CD14-positive monocyte (primary cell): ENCODE measurements at regions not wholly inside any gene's neighbourhood (a gene's known extent, or its start where the extent isn't known, plus 50 kb on each side); places are given as distances from the start of the nearest gene placed in this dataset.

Experiments
- DNase-seq, 3 donors: peaks; one replicate each; pipeline ENCODE4 v3.0.0-alpha.2; 2011 to 2022
- H2AFZ ChIP-seq: 2 replicates; pipeline ENCODE4 v1.6.0; 2012; ENCODE audit warnings: mild to moderate bottlenecking, low read depth, low read length, inconsistent platforms; ENCODE audit not compliant: insufficient read depth, poor library complexity, severe bottlenecking
- H3K27ac ChIP-seq, 2 donors: 1 replicate in 1 of 2; 2 replicates in 1 of 2; pipeline ENCODE4 v1.5.1; 2012 to 2013; ENCODE audit warnings: low read length in 2 of 2, control low read depth in 1 of 2, inconsistent platforms in 1 of 2, low read depth in 1 of 2, mild to moderate bottlenecking in 1 of 2
- H3K27me3 ChIP-seq, 2 donors: one replicate each; pipeline versions ENCODE4 v1.6.0 to v1.6.1; 2011 to 2013; ENCODE audit warnings: low read length in 2 of 2; ENCODE audit not compliant: control insufficient read depth in 2 of 2, insufficient read depth in 2 of 2
- H3K36me3 ChIP-seq, 2 donors: replicated peaks in 1 of 2; 1 replicate in 1 of 2; 2 replicates in 1 of 2; pipeline versions ENCODE4 v1.5.1 to v1.6.1; 2012 to 2013; ENCODE audit warnings: low read length in 2 of 2, control low read depth in 1 of 2, inconsistent platforms in 1 of 2, mild to moderate bottlenecking in 1 of 2; ENCODE audit not compliant: insufficient read depth in 2 of 2, control insufficient read depth in 1 of 2
- H3K4me1 ChIP-seq, 2 donors: 1 replicate in 1 of 2; 2 replicates in 1 of 2; pipeline versions ENCODE4 v1.5.1 to v1.6.1; 2012 to 2013; ENCODE audit warnings: low read length in 2 of 2, control low read depth in 1 of 2, inconsistent platforms in 1 of 2, mild to moderate bottlenecking in 1 of 2, moderate library complexity in 1 of 2; ENCODE audit not compliant: insufficient read depth in 2 of 2, control insufficient read depth in 1 of 2
- H3K4me2 ChIP-seq: replicated peaks from 2 replicates; pipeline ENCODE3; 2012; ENCODE audit warnings: low read length, moderate library complexity, mild to moderate bottlenecking; ENCODE audit not compliant: poor library complexity, severe bottlenecking; ENCODE audit errors: extremely low read depth
- H3K4me3 ChIP-seq, 3 experiments: fragments of 200-600 bp in 1 of 3; sonication (generic) in 1 of 3; replicated peaks in 1 of 3; 1 replicate in 2 of 3; 2 replicates in 1 of 3; pipeline ENCODE4 v1.5.1; 2011 to 2013; ENCODE audit warnings: low read length in 3 of 3, mild to moderate bottlenecking in 3 of 3, control low read depth in 2 of 3, low read depth in 2 of 3, inconsistent platforms in 1 of 3, moderate library complexity in 1 of 3
- H3K79me2 ChIP-seq: 2 replicates; pipeline ENCODE4 v1.6.0; 2012; ENCODE audit warnings: mild to moderate bottlenecking, control low read depth, inconsistent platforms, low read length, moderate library complexity; ENCODE audit not compliant: insufficient read depth
- H3K9ac ChIP-seq: 2 replicates; pipeline ENCODE4 v1.6.0; 2017; ENCODE audit warnings: low read length, mild to moderate bottlenecking; ENCODE audit not compliant: insufficient read depth, poor library complexity, severe bottlenecking
- H3K9me3 ChIP-seq, 2 donors: replicated peaks in 1 of 2; 1 replicate in 1 of 2; 2 replicates in 1 of 2; pipeline versions ENCODE4 v1.5.1 to v1.6.1; 2012 to 2013; ENCODE audit warnings: low read length in 2 of 2, control low read depth in 1 of 2; ENCODE audit not compliant: control insufficient read depth in 1 of 2, insufficient read depth in 1 of 2
- H4K20me1 ChIP-seq: 2 replicates; pipeline ENCODE4 v1.6.0; 2012; ENCODE audit warnings: mild to moderate bottlenecking, low read length, control low read depth, moderate library complexity; ENCODE audit not compliant: insufficient read depth
- H3K27ac Mint-ChIP-seq, 7 donors: one replicate each; pipeline ENCODE4 v1.8.0; 2020; ENCODE audit warnings: mild to moderate bottlenecking in 7 of 7, mixed read lengths in 7 of 7, moderate library complexity in 6 of 7, inconsistent platforms in 2 of 7
- H3K27me3 Mint-ChIP-seq, 3 donors: one replicate each; pipeline ENCODE4 v1.8.0; 2021 to 2022; ENCODE audit warnings: low read depth in 3 of 3, mild to moderate bottlenecking in 3 of 3, mixed read lengths in 3 of 3, moderate library complexity in 3 of 3, inconsistent platforms in 1 of 3
- H3K36me3 Mint-ChIP-seq, 2 donors: one replicate each; pipeline ENCODE4 v1.8.0; 2020; ENCODE audit warnings: mixed read lengths in 2 of 2, inconsistent platforms in 1 of 2, mild to moderate bottlenecking in 1 of 2
- H3K4me1 Mint-ChIP-seq: one replicate; pipeline ENCODE4 v1.8.0; 2020; ENCODE audit warnings: mild to moderate bottlenecking, mixed read lengths
- H3K4me3 Mint-ChIP-seq, 2 donors: one replicate each; pipeline ENCODE4 v1.8.0; 2020; ENCODE audit warnings: mild to moderate bottlenecking in 2 of 2, mixed read lengths in 2 of 2, moderate library complexity in 1 of 2
- H3K9me3 Mint-ChIP-seq, 7 donors: one replicate each; pipeline ENCODE4 v1.8.0; 2020 to 2022; ENCODE audit warnings: mixed read lengths in 7 of 7, mild to moderate bottlenecking in 6 of 7, moderate library complexity in 6 of 7, inconsistent platforms in 2 of 7
- WGBS: methylation state at CpG from one replicate; pipeline ENCODE4 v1.1.5; 2013; ENCODE audit warnings: missing lambda C conversion rate; ENCODE audit not compliant: insufficient coverage; 5-methylcytosine and 5-hydroxymethylcytosine counted together
- intact Hi-C, 2 donors: fragments of 100-400 bp; cut with micrococcal nuclease; formaldehyde crosslinking; loops; one replicate each; pipeline versions ENCODE4 v1.15.0 to v1.15.1; 2023
- TF ChIP-seq, protein P1 (sequence below): fragments of 200-600 bp; IDR thresholded peaks from one replicate; pipeline ENCODE4 v1.8.0; 2022; ENCODE audit warnings: antibody characterized with exemption, mild to moderate bottlenecking

DNA sequence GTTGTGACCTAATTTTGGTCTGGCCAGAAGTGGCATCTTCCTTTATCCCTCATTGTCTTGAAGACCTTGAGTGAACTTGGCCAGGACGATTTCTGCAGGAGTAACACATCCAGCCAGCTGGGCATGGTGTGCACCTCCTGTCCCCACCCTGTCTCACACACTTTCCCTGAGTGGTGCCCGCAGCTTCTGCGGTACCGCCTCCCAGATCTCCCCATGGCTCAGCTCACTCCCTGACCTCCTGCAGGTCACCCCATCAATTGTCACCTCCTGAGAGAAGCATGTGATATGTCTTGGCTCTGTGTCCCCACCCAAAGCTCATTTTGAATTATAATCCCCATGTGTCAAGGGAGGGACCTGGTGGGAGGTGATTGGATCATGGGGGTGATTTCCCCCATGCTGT lies 50.2 kb upstream of the TP53I11 start:
- Histone ChIP-seq H3K9me3 (no peaks in the 10 kb centered on the region), H3K4me2 (no peak overlapping the region)

DNA sequence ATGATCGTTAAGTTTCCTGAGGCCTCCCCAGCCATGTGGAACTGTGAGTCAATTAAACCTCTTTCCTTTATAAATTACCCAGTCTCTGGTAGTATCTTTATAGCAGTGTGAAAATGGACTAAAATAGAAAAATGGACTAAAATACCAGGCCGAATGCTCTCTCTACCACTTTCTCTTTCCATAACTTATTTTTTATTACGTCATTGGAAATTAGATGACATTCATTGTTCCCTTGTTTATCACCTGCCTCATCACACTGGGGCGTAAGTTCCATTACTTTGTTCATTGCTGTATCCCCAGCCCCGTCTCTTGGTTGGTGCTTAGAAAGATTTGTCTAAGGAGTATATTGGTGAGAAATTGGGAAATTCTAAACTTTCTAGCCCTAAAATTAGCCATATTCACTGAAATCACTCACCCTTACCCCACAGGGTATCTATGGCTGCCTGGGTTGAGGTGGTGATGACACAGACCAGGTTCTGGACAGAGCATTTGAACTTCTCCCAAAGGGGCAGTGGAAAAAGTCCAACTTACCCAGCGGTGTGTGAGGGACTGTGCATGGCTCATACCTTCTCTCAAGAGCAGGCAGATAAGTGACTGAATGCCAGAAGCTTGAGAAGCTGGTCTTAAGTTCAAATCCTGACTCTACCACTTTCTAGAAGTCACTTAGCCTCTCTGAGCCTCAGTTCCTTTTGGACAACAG lies 50.9 kb upstream of the TP53I11 start:
- Histone ChIP-seq H3K4me2 (no peak overlapping the region), H3K9ac (no peak overlapping the region), H2AFZ (no peak overlapping the region), H4K20me1 (no peaks in the 10 kb centered on the region), H3K4me3 (no peak overlapping the region), H3K27ac (no peak overlapping the region), H3K4me1 (no peaks in the 10 kb centered on the region), H3K36me3 (no peaks in the 10 kb centered on the region), H3K79me2 (no peaks in the 10 kb centered on the region), H3K9me3 (no peaks in the 10 kb centered on the region), H3K27me3 (no peaks in the 10 kb centered on the region)
- Mint-ChIP-seq H3K27ac (no peak overlapping the region), H3K9me3 (no peaks in the 10 kb centered on the region), H3K27me3 (peaks cover 7 to 11% (median 8%) of the 10 kb centered on the region in 3 donors), H3K4me1 (no peaks in the 10 kb centered on the region), H3K4me3 (no peak overlapping the region), H3K36me3 (no peaks in the 10 kb centered on the region)
- DNase-seq = no peak
- intact Hi-C loops = no loop called here
- TF ChIP-seq, protein P1, sequence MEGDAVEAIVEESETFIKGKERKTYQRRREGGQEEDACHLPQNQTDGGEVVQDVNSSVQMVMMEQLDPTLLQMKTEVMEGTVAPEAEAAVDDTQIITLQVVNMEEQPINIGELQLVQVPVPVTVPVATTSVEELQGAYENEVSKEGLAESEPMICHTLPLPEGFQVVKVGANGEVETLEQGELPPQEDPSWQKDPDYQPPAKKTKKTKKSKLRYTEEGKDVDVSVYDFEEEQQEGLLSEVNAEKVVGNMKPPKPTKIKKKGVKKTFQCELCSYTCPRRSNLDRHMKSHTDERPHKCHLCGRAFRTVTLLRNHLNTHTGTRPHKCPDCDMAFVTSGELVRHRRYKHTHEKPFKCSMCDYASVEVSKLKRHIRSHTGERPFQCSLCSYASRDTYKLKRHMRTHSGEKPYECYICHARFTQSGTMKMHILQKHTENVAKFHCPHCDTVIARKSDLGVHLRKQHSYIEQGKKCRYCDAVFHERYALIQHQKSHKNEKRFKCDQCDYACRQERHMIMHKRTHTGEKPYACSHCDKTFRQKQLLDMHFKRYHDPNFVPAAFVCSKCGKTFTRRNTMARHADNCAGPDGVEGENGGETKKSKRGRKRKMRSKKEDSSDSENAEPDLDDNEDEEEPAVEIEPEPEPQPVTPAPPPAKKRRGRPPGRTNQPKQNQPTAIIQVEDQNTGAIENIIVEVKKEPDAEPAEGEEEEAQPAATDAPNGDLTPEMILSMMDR = no peak
- 100% methylated on average over 3 of the region's 6 CpGs for WGBS

More for the DNA sequence above, 50.2 kb upstream of the TP53I11 start:
- no peaks in the 10 kb centered on the region for H3K4me1 ChIP-seq
- TF ChIP-seq, protein P1 = no peak
- 88% methylated on average over 3 of the region's 4 CpGs for WGBS
- Mint-ChIP-seq H3K9me3 (no peaks in the 10 kb centered on the region), H3K27me3 (peaks cover 7 to 11% (median 7%) of the 10 kb centered on the region in 3 donors), H3K4me3 (no peak overlapping the region), H3K27ac (no peak overlapping the region), H3K4me1 (no peaks in the 10 kb centered on the region), H3K36me3 (no peaks in the 10 kb centered on the region)
- intact Hi-C loops = no loop called here
- H3K27me3 ChIP-seq = no peaks in the 10 kb centered on the region
- no peaks in the 10 kb centered on the region for H4K20me1 ChIP-seq
- H3K27ac ChIP-seq = no peak overlapping the region
- H3K79me2 ChIP-seq = no peaks in the 10 kb centered on the region
- no peak overlapping the region for H3K9ac ChIP-seq
- no peak overlapping the region for H2AFZ ChIP-seq
- no peaks in the 10 kb centered on the region for H3K36me3 ChIP-seq
- no peak overlapping the region for H3K4me3 ChIP-seq
- no peak for DNase-seq
